Activated CD4-positive, alpha-beta memory T cell treated with anti-CD3 and anti-CD28 coated beads for 36 hours (primary cell): ENCODE measurements at regions not wholly inside any gene's neighbourhood (a gene's known extent, or its start where the extent isn't known, plus 50 kb on each side); places are given as distances from the start of the nearest gene placed in this dataset.

Experiments
- CTCF ChIA-PET: fragments of 350-600 bp; sonication (Branson Sonifier 250); formaldehyde crosslinking; loops from one replicate; lab custom pipeline; 2021; ENCODE audit warnings: antibody characterized with exemption, inconsistent platforms; lab: Charles Lee
- POLR2A ChIA-PET: fragments of 350-600 bp; sonication (Branson Sonifier 250); formaldehyde crosslinking; loops from one replicate; lab custom pipeline; 2021; ENCODE audit warnings: antibody characterized with exemption; lab: Charles Lee
- DNase-seq: peaks from one replicate; pipeline ENCODE4 v3.0.0-alpha.2; 2020
- H3K27ac Mint-ChIP-seq: one replicate; pipeline ENCODE4 v1.8.0; 2021; ENCODE audit warnings: mixed read lengths
- H3K27me3 Mint-ChIP-seq: one replicate; pipeline ENCODE4 v1.8.0; 2021; ENCODE audit warnings: mixed read lengths
- H3K36me3 Mint-ChIP-seq: one replicate; pipeline ENCODE4 v1.8.0; 2021; ENCODE audit warnings: mixed read lengths
- H3K4me1 Mint-ChIP-seq: one replicate; pipeline ENCODE4 v1.8.0; 2021; ENCODE audit warnings: low read depth, mixed read lengths
- H3K4me3 Mint-ChIP-seq: one replicate; pipeline ENCODE4 v1.8.0; 2021; ENCODE audit warnings: mild to moderate bottlenecking, mixed read lengths
- H3K9me3 Mint-ChIP-seq: one replicate; pipeline ENCODE4 v1.8.0; 2021; ENCODE audit warnings: mixed read lengths
- intact Hi-C: fragments of 100-400 bp; cut with micrococcal nuclease; formaldehyde crosslinking; loops from one replicate; pipeline ENCODE4 v1.15.1; 2023

GRCh38 chr4:114057746-114058145, 78.3 kb upstream of the ARSJ start:
- ChIA-PET POLR2A (no interaction called here), CTCF (no interaction called here)
- Mint-ChIP-seq H3K27ac (no peak overlapping the region), H3K4me1 (peaks cover 7% of the 10 kb centered on the region), H3K9me3 (peaks cover 15% of the 10 kb centered on the region), H3K27me3 (no peaks in the 10 kb centered on the region), H3K4me3 (no peak overlapping the region), H3K36me3 (no peaks in the 10 kb centered on the region)
- no peak for DNase-seq
- intact Hi-C loops, result no loop called here

DNA sequence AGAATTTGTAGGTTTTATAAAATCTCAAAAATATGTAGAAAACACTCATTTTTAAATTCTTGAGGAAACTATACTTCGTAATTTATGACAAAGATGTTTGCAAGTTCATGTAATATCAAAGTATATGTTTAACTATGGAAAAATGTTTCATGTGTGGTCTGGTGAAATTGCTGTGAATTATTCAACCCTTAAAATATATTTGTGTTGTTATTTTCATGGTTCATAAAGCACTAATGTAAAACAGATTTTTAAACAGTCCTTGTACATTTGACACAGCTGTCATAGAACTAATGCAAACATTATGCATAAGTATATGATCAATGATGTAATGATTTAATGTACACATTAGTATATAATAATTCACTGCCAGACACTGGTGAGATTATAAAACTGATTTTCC, 83.1 kb upstream of the ARSJ start:
- Mint-ChIP-seq H3K4me1 (no peaks in the 10 kb centered on the region), H3K36me3 (no peaks in the 10 kb centered on the region), H3K4me3 (no peak overlapping the region), H3K9me3 (no peaks in the 10 kb centered on the region), H3K27ac (no peak overlapping the region), H3K27me3 (no peaks in the 10 kb centered on the region)
- ChIA-PET POLR2A (no interaction called here), CTCF (no interaction called here)
- intact Hi-C loops, result no loop called here
- no peak for DNase-seq

DNA sequence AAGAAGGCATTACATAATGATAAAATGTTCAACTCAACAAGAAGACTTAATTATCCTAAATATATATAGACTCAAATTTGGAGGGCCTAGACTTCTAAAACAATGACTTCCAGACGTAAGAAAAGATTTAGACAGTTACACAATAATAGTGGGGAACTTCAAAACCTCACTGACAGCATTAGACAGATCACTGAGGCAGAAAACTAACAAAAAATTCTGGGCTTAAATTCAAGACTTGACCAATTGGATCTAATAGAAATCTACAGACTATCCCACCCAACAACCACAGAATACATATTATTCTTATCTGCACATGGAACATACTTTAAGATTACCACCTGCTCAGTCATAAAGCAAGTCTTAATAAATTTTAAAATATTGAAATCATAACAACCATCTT, 93.3 kb upstream of the ARSJ start:
- intact Hi-C loops, result loop anchor here (5.0 to 10.0 kb wide), 3 partner anchors 310 to 795 kb away; partner anchors contain the start of gene CAMK2D
- H3K4me3 Mint-ChIP-seq, result no peak overlapping the region
- no peak overlapping the region for H3K27ac Mint-ChIP-seq
- no peaks in the 10 kb centered on the region for H3K27me3 Mint-ChIP-seq
- DNase-seq, result no peak
- POLR2A ChIA-PET, result no interaction called here
- peaks cover 5% of the 10 kb centered on the region for H3K9me3 Mint-ChIP-seq
- H3K4me1 Mint-ChIP-seq, result peaks cover 3% of the 10 kb centered on the region
- H3K36me3 Mint-ChIP-seq, result no peaks in the 10 kb centered on the region
- CTCF ChIA-PET, result interaction anchor here (0.8 to 3.8 kb wide), 3 partner anchors 121 to 678 kb away, joined by 3 to 56 read pairs (median 17); no protein-coding TSS in a partner anchor

GRCh38 chr4:114076899-114077570, 97.6 kb upstream of the ARSJ start:
- H3K27ac Mint-ChIP-seq, result no peak overlapping the region
- POLR2A ChIA-PET, result no interaction called here
- CTCF ChIA-PET, result interaction anchor here (0.6 to 0.7 kb wide), 3 partner anchors 12 to 1226 kb away, joined by 3 to 4 read pairs (median 3); no protein-coding TSS in a partner anchor

DNA sequence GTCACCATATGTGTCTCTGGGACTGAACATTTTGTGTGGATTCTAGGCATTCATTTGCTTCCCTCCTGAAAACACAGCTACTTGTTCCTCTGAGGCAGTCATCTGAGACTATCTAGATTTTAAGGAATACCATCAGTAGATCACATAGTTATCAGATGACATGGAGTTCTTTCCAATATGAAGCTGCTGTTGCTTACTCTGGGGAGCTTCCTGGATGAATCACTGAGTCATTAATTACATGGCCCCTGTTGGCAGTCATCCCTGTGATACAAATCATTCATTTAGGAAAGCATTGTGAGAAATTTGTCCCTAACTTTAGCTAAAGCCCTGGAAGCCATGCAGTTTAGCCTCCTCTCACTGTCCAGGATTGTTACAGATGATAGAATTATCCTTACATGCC, 98.2 kb upstream of the ARSJ start:
- DNase-seq, result no peak
- no peaks in the 10 kb centered on the region for H3K36me3 Mint-ChIP-seq
- H3K27me3 Mint-ChIP-seq, result no peaks in the 10 kb centered on the region
- H3K4me3 Mint-ChIP-seq, result no peak overlapping the region
- peaks cover 5% of the 10 kb centered on the region for H3K9me3 Mint-ChIP-seq
- no peaks in the 10 kb centered on the region for H3K4me1 Mint-ChIP-seq
- no peak overlapping the region for H3K27ac Mint-ChIP-seq
- ChIA-PET POLR2A (no interaction called here), CTCF (interaction anchor here (0.5 to 0.8 kb wide), 3 partner anchors 23 to 1225 kb away, joined by 3 read pairs; no protein-coding TSS in a partner anchor)
- intact Hi-C loops, result loop anchor here (10.0 kb wide), 1 partner anchor 533 kb away; no protein-coding TSS in a partner anchor

More at GRCh38 chr4:114076899-114077570, 97.6 kb upstream of the ARSJ start:
- Mint-ChIP-seq H3K4me1 (no peaks in the 10 kb centered on the region), H3K27me3 (no peaks in the 10 kb centered on the region), H3K9me3 (peaks cover 5% of the 10 kb centered on the region), H3K36me3 (no peaks in the 10 kb centered on the region), H3K4me3 (no peak overlapping the region)
- DNase-seq, result no peak
- intact Hi-C loops, result loop anchor here (10.0 kb wide), 1 partner anchor 532 kb away; no protein-coding TSS in a partner anchor

- no peaks in the 10 kb centered on the region for H3K27me3 Mint-ChIP-seq
- DNase-seq, result no peak
- no peak overlapping the region for H3K4me3 Mint-ChIP-seq
- peaks cover 5% of the 10 kb centered on the region for H3K9me3 Mint-ChIP-seq
- intact Hi-C loops, result loop anchor here (10.0 kb wide), 1 partner anchor 534 kb away; no protein-coding TSS in a partner anchor
- H3K27ac Mint-ChIP-seq, result no peak overlapping the region
- no peaks in the 10 kb centered on the region for H3K4me1 Mint-ChIP-seq
- H3K36me3 Mint-ChIP-seq, result no peaks in the 10 kb centered on the region
- POLR2A ChIA-PET, result no interaction called here
- CTCF ChIA-PET, result no interaction called here
Observed at GRCh38 chr4:114078636-114079035, 99.2 kb upstream of the ARSJ start.

- DNase-seq, result no peak
- Mint-ChIP-seq H3K9me3 (no peaks in the 10 kb centered on the region), H3K27me3 (no peaks in the 10 kb centered on the region), H3K4me1 (no peaks in the 10 kb centered on the region), H3K36me3 (no peaks in the 10 kb centered on the region), H3K27ac (no peak overlapping the region), H3K4me3 (no peak overlapping the region)
- intact Hi-C loops, result no loop called here
- CTCF ChIA-PET, result interaction anchor here (0.9 kb wide), 1 partner anchor 15 kb away, joined by 4 read pairs; no protein-coding TSS in a partner anchor
- POLR2A ChIA-PET, result no interaction called here
Observed at GRCh38 chr4:114081783-114082182, 102.3 kb upstream of the ARSJ start.

DNA sequence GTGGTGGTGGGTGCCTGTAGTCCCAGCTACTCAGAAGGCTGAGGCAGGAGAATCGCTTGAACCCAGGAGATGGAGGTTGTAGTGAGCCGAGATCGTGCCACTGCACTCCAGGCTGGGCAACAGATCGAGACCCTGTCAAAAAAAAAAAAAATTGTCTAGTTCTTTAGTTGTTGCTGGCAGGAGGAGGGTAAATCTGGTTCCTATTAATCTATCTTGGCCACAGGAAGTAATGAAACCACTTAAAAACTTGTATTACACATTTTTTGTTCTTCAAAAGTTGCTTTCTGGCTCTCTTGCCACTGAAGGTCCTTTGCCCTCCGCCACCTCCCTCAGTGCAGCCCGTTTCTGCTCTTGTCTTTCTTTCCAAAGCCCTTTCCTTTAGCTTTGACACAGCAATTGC, 102.9 kb upstream of the ARSJ start:
- no peak overlapping the region for H3K27ac Mint-ChIP-seq
- no peaks in the 10 kb centered on the region for H3K27me3 Mint-ChIP-seq
- ChIA-PET CTCF (no interaction called here), POLR2A (no interaction called here)
- H3K36me3 Mint-ChIP-seq, result no peaks in the 10 kb centered on the region
- no peaks in the 10 kb centered on the region for H3K4me1 Mint-ChIP-seq
- intact Hi-C loops, result no loop called here
- DNase-seq, result no peak
- H3K9me3 Mint-ChIP-seq, result no peaks in the 10 kb centered on the region
- no peak overlapping the region for H3K4me3 Mint-ChIP-seq

GRCh38 chr4:114085611-114086345, 106.3 kb upstream of the ARSJ start:
- Mint-ChIP-seq H3K27me3 (peaks cover 6% of the 10 kb centered on the region), H3K36me3 (no peaks in the 10 kb centered on the region), H3K4me3 (no peak overlapping the region), H3K9me3 (peaks cover 2% of the 10 kb centered on the region), H3K27ac (no peak overlapping the region), H3K4me1 (no peaks in the 10 kb centered on the region)
- no peak for DNase-seq
- ChIA-PET POLR2A (no interaction called here), CTCF (interaction anchor here (0.6 to 0.8 kb wide), 3 partner anchors 14 to 692 kb away, joined by 3 to 4 read pairs (median 4); no protein-coding TSS in a partner anchor)
- intact Hi-C loops, result no loop called here

DNA sequence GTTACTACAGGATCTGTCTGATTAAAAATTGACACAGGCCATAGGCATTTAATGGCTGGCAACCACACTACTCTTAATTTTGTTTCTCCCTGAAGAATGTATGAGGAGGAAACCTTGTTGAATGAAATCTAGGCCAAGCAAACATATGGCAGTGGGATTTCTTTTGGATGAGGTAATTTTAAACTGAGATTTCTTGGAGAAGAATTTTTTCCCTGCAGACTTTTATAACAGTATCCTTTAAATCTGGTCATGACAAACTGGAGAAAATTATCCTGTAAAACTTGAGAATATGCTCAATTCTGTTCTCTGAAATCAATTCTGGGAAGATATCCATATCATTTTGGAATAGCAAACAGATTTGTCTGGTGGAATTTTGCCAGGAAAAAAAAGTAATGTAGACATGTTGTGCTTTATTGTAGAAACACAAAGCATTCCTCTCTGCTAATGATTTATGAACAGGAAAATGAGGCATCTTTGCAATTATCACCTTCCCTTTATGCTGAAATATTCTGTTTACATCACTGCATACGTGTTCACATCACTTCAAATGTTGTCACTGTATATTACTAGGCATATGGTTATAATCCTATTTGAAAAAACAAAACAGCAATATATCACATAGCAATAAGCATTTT, 108.3 kb upstream of the ARSJ start:
- POLR2A ChIA-PET, result no interaction called here
- H3K27me3 Mint-ChIP-seq, result peaks cover 6% of the 10 kb centered on the region

GRCh38 chr4:114088481-114088880, 109.0 kb upstream of the ARSJ start:
- DNase-seq, result no peak
- CTCF ChIA-PET, result no interaction called here
- H3K4me3 Mint-ChIP-seq, result no peak overlapping the region
- no peaks in the 10 kb centered on the region for H3K4me1 Mint-ChIP-seq
- peaks cover 6% of the 10 kb centered on the region for H3K27me3 Mint-ChIP-seq
- H3K36me3 Mint-ChIP-seq, result no peaks in the 10 kb centered on the region
- H3K27ac Mint-ChIP-seq, result no peak overlapping the region
- peaks cover 2% of the 10 kb centered on the region for H3K9me3 Mint-ChIP-seq
- intact Hi-C loops, result no loop called here
- POLR2A ChIA-PET, result no interaction called here

More for the DNA sequence above, 108.3 kb upstream of the ARSJ start:
- no peak overlapping the region for H3K27ac Mint-ChIP-seq
- intact Hi-C loops, result no loop called here
- no peak overlapping the region for H3K4me3 Mint-ChIP-seq
- CTCF ChIA-PET, result no interaction called here
- no peaks in the 10 kb centered on the region for H3K36me3 Mint-ChIP-seq
- DNase-seq, result no peak
- peaks cover 2% of the 10 kb centered on the region for H3K9me3 Mint-ChIP-seq
- no peaks in the 10 kb centered on the region for H3K4me1 Mint-ChIP-seq

GRCh38 chr4:114091546-114091945, 112.1 kb upstream of the ARSJ start:
- H3K4me3 Mint-ChIP-seq, result no peak overlapping the region
- no peak for DNase-seq
- ChIA-PET POLR2A (no interaction called here), CTCF (no interaction called here)
- no peaks in the 10 kb centered on the region for H3K36me3 Mint-ChIP-seq
- intact Hi-C loops, result no loop called here
- no peaks in the 10 kb centered on the region for H3K4me1 Mint-ChIP-seq
- H3K27ac Mint-ChIP-seq, result no peak overlapping the region
- H3K27me3 Mint-ChIP-seq, result peaks cover 6% of the 10 kb centered on the region
- H3K9me3 Mint-ChIP-seq, result peaks cover 2% of the 10 kb centered on the region
